ENCODE measurements at regions not wholly inside any gene's neighbourhood (a gene's known extent, or its start where the extent isn't known, plus 50 kb on each side); places are given as distances from the start of the nearest gene placed in this dataset.

DNA sequence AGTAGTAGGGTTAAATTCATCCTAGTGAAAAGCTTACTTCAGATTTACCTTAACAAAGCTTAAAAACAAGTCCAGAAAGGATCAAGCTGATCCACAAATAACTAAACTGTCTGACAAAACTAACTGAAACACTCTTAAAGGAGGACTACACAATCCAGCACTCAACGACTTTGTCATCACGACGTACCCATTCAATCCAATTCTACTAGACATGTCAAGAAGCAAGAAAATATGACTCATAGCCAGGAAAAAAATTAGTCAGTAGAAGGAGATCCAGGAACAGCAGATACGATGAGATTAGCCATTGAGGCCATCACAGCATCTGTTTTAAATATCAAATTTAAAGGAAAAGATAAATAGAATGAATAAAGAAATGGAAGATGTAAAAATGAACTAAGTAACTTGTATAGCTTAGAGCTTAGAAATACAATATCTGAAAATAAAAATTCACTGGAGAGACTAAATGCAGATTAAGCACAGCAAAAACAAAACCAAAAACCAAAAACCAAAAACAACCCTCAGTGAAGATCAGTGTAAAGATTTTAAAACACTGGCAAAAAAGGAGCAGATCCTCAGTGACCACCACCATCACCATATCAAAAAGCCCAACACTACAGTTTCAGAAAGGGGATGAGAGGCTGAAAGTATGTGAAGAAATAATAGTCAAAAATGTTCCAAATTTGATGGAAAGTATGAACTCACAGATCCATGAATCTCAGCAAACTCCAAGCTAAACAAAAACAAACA is 95.0 kb upstream of the CCND2 start:
- FAIRE-seq = no peak
- no peaks in the 10 kb centered on the region for H3K9me3 ChIP-seq
- no peak for DNase-seq (ENCODE audit: low read depth in 1 of 2, low spot score in 1 of 2)
- no peak overlapping the region for H3K4me3 ChIP-seq
- CTCF ChIA-PET = interaction anchor here (0.6 to 1.2 kb wide), 2 partner anchors 26 to 477 kb away, joined by 3 read pairs; no protein-coding TSS in a partner anchor
- no peak for TF ChIP-seq NFE2L2 (conservative IDR thresholded peaks at IDR 0.05; ENCODE audit: low read length)
- no peak for TF ChIP-seq FOSL2 (IDR thresholded peaks at IDR 0.05)
- peak; percentile 28; the same call in 1 of the 2 replicates for TF ChIP-seq FOSL2 (CRISPR knock-in tag; IDR thresholded peaks at IDR 0.05)
- H3K27ac ChIP-seq = no peak overlapping the region
- H3K4me2 ChIP-seq = no peak overlapping the region
- WGBS (ENCODE audit: missing lambda C conversion rate) = 3% methylated on average over 4 of the region's 4 CpGs
- no peak for ATAC-seq
- POLR2A ChIA-PET = no interaction called here
- H3K4me1 ChIP-seq = no peaks in the 10 kb centered on the region

DNA sequence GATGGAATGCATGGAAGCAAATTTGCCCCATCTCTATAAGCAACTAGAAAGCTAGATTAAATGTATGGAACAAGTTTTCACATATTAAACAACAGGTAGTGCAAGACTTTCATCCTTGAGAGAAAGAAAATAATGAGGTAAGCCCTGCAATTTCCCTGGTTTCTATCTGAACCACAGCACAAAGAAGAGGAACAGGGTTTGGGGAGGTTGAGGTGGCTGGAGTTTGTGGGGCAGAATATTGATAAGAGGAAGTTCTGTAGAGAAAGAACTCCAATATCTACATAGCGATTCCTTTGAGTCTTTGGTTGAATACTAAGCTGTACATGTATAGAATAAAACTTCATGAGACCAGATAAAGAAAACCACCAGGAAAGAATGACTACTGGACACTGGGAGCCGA is 96.3 kb upstream of the CCND2 start:
- POLR2A ChIA-PET = no interaction called here

DNA sequence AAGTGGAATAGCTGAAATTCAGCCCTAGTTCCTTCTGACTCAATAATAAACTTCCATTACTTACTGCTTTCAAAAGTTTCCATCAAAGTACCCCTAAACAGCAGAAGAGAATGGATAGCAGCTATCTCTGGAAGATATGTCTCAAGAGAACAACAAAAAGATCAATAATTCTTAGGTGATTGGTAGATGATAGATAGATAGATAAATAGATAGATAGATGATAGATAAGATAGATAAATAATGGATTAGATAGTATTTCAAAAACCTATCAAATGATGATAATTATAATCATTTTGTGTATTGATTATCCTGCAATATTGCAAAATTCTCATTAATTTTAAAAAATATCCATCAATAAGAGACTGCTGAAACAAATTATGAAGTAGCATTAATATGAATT is 97.4 kb upstream of the CCND2 start:
- no peak overlapping the region for H3K4me2 ChIP-seq
- H3K4me1 ChIP-seq = no peaks in the 10 kb centered on the region
- no peak overlapping the region for H3K27ac ChIP-seq
- DNase-seq (ENCODE audit: low read depth in 1 of 2, low spot score in 1 of 2) (no peak), ATAC-seq (no peak), FAIRE-seq (no peak)
- ChIA-PET POLR2A (no interaction called here), CTCF (interaction anchor here (1.2 kb wide), 1 partner anchor 103 kb away, joined by 3 read pairs; no protein-coding TSS in a partner anchor)
- TF ChIP-seq PHF8 (IDR thresholded peaks at IDR 0.05; ENCODE audit: borderline replicate concordance, low read depth) = no peak
- TF ChIP-seq, protein P1, sequence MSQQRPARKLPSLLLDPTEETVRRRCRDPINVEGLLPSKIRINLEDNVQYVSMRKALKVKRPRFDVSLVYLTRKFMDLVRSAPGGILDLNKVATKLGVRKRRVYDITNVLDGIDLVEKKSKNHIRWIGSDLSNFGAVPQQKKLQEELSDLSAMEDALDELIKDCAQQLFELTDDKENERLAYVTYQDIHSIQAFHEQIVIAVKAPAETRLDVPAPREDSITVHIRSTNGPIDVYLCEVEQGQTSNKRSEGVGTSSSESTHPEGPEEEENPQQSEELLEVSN (IDR thresholded peaks at IDR 0.05; ENCODE audit: borderline replicate concordance, low read depth) = no peak
- no peak for TF ChIP-seq CHD2 (IDR thresholded peaks at IDR 0.05; ENCODE audit: low read length, partially characterized antibody)
- TF ChIP-seq, protein P2, sequence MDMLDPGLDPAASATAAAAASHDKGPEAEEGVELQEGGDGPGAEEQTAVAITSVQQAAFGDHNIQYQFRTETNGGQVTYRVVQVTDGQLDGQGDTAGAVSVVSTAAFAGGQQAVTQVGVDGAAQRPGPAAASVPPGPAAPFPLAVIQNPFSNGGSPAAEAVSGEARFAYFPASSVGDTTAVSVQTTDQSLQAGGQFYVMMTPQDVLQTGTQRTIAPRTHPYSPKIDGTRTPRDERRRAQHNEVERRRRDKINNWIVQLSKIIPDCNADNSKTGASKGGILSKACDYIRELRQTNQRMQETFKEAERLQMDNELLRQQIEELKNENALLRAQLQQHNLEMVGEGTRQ (IDR thresholded peaks at IDR 0.05) = no peak
- no peak for TF ChIP-seq POLR2A (IDR thresholded peaks at IDR 0.05; ENCODE audit: low read length)
- no peak for TF ChIP-seq TP53 (CRISPR knock-in tag; IDR thresholded peaks at IDR 0.05)
- H3K4me3 ChIP-seq = no peak overlapping the region
- no peaks in the 10 kb centered on the region for H3K9me3 ChIP-seq

More for the DNA sequence above, 96.3 kb upstream of the CCND2 start:
- Histone ChIP-seq H3K4me1 (no peaks in the 10 kb centered on the region), H3K4me3 (no peak overlapping the region), H3K4me2 (no peak overlapping the region), H3K9me3 (no peaks in the 10 kb centered on the region), H3K27ac (no peak overlapping the region)
- CTCF ChIA-PET = no interaction called here
- WGBS (ENCODE audit: missing lambda C conversion rate) = 62% methylated on average over 2 of the region's 2 CpGs
- FAIRE-seq (no peak), ATAC-seq (no peak), DNase-seq (ENCODE audit: low read depth in 1 of 2, low spot score in 1 of 2) (no peak)
- no peak for TF ChIP-seq JUNB (IDR thresholded peaks at IDR 0.05)
- TF ChIP-seq ZC3H11A (IDR thresholded peaks at IDR 0.05) = no peak
- TF ChIP-seq PHF8 (IDR thresholded peaks at IDR 0.05; ENCODE audit: borderline replicate concordance, low read depth) = no peak
- TF ChIP-seq, protein P3, sequence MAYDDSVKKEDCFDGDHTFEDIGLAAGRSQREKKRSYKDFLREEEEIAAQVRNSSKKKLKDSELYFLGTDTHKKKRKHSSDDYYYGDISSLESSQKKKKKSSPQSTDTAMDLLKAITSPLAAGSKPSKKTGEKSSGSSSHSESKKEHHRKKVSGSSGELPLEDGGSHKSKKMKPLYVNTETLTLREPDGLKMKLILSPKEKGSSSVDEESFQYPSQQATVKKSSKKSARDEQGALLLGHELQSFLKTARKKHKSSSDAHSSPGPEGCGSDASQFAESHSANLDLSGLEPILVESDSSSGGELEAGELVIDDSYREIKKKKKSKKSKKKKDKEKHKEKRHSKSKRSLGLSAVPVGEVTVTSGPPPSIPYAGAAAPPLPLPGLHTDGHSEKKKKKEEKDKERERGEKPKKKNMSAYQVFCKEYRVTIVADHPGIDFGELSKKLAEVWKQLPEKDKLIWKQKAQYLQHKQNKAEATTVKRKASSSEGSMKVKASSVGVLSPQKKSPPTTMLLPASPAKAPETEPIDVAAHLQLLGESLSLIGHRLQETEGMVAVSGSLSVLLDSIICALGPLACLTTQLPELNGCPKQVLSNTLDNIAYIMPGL (CRISPR knock-in tag; IDR thresholded peaks at IDR 0.05; ENCODE audit: borderline replicate concordance) = no peak
- TF ChIP-seq, protein P4, sequence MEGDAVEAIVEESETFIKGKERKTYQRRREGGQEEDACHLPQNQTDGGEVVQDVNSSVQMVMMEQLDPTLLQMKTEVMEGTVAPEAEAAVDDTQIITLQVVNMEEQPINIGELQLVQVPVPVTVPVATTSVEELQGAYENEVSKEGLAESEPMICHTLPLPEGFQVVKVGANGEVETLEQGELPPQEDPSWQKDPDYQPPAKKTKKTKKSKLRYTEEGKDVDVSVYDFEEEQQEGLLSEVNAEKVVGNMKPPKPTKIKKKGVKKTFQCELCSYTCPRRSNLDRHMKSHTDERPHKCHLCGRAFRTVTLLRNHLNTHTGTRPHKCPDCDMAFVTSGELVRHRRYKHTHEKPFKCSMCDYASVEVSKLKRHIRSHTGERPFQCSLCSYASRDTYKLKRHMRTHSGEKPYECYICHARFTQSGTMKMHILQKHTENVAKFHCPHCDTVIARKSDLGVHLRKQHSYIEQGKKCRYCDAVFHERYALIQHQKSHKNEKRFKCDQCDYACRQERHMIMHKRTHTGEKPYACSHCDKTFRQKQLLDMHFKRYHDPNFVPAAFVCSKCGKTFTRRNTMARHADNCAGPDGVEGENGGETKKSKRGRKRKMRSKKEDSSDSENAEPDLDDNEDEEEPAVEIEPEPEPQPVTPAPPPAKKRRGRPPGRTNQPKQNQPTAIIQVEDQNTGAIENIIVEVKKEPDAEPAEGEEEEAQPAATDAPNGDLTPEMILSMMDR (IDR thresholded peaks at IDR 0.05) = no peak
- no peak for TF ChIP-seq RNF2 (IDR thresholded peaks at IDR 0.05; ENCODE audit: borderline replicate concordance, low read depth)
- TF ChIP-seq HEYL (CRISPR knock-in tag; IDR thresholded peaks at IDR 0.05) = no peak
- no peak for TF ChIP-seq MYC (IDR thresholded peaks at IDR 0.05; ENCODE audit: borderline replicate concordance, low read length)
- no peak for TF ChIP-seq CHD2 (IDR thresholded peaks at IDR 0.05; ENCODE audit: low read length, partially characterized antibody)
- no peak for TF ChIP-seq ZFP36 (IDR thresholded peaks at IDR 0.05; ENCODE audit: borderline replicate concordance, partially characterized antibody)
- TF ChIP-seq BHLHE40 (IDR thresholded peaks at IDR 0.05; ENCODE audit: low read depth, low read length) = no peak
- TF ChIP-seq FOXS1 (CRISPR knock-in tag; IDR thresholded peaks at IDR 0.05) = no peak
- no peak for TF ChIP-seq HOXB13 (CRISPR knock-in tag; IDR thresholded peaks at IDR 0.05; ENCODE audit: low read depth)
- no peak for TF ChIP-seq NR3C1 (IDR thresholded peaks at IDR 0.05)
- TF ChIP-seq JUN (IDR thresholded peaks at IDR 0.05) = no peak
- no peak for TF ChIP-seq TFCP2L1 (CRISPR knock-in tag; IDR thresholded peaks at IDR 0.05)
- TF ChIP-seq, protein P1 (IDR thresholded peaks at IDR 0.05; ENCODE audit: borderline replicate concordance, low read depth) = no peak
- TF ChIP-seq HOXB5 (CRISPR knock-in tag; IDR thresholded peaks at IDR 0.05) = no peak
